Activated naive CD4-positive, alpha-beta T cell treated with Interleukin-2 at 50 U/mL for 16 hours (primary cell): ENCODE measurements at regions not wholly inside any gene's neighbourhood (a gene's known extent, or its start where the extent isn't known, plus 50 kb on each side); places are given as distances from the start of the nearest gene placed in this dataset.
A peak's percentile ranks its signal among the peaks of the same experiment; 100 is the strongest.

ENCODE experiments used
- DNase-seq: peaks from one replicate; pipeline ENCODE4 v3.0.0-alpha.2; 2020

DNA sequence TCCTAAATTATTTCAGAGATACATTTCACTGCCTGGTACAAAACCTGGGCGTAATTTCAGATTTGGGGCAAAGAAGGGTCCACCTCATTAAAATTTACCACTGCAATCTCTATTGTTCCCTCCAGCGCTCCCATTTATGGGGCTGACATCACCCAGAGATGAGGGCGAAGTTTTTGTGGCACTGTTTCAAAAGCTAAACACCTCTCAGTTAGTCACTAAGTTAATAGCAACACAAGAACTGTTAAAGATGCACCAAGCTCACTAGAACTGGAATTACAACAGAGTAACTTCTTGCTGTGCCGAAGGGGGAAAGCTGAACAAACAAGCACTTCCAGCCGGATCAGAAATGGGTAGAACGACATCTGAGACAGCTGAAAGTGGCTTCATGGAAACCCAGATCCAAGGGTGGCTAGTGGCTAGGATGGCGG lies 179.4 kb downstream of the GATA3 start:
- no peak for DNase-seq

DNA sequence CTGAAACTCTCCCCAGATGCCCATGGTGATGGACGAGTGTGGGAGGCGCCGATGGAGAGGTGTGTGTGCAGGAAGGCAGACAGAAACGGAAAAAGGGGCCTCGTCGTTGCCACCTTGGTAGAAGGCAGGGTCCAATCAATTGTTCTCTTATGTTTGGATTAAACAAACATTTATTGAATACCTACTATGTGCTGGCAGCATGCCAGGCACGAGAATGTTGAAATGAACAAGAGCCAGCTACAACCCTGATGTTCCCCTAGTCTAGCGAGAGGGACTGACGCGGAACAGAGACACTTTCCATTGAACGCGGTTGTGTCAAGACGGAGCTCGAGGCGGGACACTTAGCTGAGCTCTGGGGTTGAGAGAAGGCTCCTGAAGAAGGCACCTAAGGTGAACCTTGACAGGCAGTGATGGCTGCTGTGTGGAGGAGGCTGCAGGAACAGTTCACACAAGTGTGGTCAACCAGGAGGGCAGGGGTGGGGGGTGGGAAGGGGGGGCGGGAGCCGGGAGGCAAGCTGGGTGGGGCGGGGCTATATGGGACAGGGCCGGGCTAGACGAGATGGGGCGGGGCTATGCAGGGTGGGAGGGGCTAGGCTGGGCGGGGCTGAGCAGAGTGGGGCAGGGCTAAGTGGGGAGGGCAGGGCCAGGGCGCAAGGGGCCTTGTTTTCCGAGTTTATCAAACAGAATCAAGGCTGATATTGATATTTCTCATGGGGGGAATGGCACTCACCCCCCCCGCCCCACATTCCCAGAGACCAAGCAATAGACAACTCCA lies 181.0 kb downstream of the GATA3 start:
- no peak for DNase-seq

DNA sequence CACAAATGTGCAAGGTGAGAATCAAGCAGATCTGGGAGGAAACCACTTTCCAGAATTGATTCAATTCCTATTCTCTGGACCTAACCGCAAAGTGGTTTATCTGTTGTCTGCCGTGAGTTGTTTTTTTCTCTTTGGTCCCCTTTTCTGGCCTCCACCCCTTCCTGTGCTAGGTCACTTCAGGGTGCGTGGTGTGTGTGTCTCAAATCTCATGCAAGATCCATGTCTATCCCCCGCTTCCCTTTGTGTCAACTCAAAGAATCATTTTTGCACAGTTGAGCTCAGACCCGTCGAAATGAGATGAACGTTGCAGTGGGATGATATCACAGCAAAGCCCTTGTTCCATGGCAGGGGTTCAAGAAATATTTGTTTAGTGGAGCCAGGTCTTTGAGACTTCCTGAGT lies 184.5 kb downstream of the GATA3 start:
- DNase-seq: peak; percentile 24

- DNase-seq: no peak
These were observed 186.4 kb downstream of the GATA3 start for GRCh38 chr10:8240861-8241260.

DNA sequence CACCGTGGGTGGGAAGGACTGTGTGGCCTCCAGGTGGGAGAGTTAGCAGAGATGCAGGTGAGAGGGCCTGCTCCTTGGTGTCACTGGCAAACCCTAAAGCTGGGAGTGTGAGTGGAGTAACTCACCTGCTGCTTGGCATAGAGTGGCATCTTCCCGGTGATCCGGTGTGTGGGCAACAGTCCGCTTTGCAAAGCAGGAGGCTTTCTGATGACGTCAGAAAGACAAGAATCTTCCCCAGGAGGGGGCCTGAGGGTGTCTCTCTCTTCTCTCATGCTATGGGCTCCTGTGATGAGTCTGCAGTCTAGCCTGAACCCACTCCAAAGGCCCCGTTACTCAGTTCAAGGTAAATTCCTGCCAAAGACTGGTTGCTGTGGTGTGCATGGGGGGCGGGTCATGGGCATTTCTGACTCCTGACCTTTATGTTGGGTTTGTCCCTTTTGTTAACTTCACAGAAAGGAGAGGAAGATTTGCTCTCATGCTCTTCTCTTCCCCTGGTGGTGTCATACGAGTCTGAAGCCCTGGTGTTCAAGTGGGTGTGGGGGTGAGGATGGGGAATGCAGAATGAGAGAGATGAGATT lies 187.9 kb downstream of the GATA3 start:
- DNase-seq: peak; percentile 50

DNA sequence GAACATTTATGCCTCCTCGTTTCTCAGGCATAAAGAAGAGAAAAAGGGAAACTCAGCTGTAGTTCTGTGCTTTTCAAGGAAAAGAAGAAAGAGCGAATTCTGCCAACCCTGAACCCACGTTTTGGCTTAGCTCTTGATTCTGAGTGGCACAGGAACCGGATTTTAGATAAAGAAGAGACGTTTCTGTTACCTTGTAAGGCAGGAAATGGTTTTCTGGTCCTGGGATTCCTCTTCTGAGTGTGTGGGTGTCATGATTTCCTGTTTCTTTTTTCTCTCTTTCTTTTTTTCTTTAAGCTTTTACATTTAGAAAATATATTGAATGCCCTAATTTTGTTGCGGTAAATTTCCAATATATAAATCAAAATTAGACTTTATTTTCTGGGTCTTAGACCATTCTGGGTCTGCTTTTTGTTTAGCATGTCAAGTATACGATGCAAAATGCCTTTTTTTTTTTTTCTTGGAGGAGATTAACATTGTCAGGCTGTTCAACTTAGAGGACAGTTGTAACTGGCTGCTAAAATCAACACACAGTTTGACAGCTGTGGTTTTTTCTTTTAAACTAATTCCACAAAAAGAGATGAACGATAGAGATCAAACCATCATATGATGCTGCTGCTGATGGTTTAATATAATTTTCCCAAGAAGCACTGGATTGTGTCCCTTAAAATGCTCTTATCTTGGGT lies 190.8 kb downstream of the GATA3 start:
- DNase-seq: no peak

DNA sequence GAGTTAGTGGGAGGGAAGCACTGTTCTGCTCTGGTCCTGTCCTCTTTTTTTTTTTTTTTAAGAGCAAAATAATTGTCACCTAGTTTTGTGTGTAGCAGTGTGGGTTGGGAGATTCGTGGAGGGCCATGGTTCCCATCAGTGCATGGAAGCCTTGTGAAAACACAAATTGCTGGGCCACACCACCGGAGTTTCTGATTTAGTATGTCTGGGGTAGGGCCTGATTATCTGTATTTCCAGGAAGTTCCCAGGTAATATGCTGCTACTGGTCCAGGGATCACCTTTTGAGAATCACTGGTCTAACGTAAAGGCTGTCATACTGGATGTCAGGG lies 191.3 kb downstream of the GATA3 start:
- DNase-seq: no peak

- DNase-seq: no peak
These were observed 192.1 kb downstream of the GATA3 start for GRCh38 chr10:8246548-8246947.

DNA sequence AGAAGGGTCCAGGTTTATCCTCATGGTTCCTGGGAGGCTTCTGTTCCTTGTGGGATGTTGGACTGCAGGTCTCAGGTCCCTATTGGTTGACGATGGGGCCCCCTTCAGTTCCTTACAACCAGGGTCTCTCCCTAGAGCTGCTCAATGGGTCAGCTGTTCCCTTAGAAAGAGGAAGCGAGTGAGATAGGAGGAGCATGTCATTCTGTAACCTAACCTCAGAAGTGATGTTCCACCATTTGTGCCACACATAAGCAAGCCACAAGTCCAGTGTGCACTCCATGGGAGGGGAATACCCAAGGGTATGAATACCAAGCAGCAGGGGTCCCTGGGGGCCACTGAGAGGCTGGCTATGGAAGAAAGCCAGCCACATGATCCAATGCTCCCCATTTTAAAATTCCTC lies 192.7 kb downstream of the GATA3 start:
- DNase-seq: no peak

- no peak for DNase-seq
These were observed 194.4 kb downstream of the GATA3 start for GRCh38 chr10:8248868-8249267.

GRCh38 chr10:8254350-8254749 lies 199.9 kb downstream of the GATA3 start:
- DNase-seq: peak; percentile 23

GRCh38 chr10:8255301-8255700 lies 200.8 kb downstream of the GATA3 start:
- no peak for DNase-seq

DNA sequence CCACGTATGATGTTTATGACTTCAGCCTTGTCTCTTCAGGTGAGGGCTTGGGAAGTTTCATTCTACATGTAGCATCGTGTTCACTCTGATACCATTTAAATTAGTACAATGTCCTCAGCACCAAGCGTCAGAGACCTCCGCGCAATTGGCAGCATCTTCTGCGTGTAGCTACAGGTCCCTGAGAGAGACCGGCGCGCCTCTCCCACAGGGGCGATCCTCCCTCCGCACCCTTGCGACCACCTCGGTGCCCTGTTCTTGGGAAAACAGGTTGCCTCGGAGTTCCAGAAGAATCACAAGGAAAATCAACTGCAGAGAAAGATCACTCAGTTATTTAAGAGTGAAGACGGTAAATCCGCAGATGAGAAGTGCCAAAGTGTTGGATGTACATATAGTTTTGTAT lies 206.2 kb downstream of the GATA3 start:
- DNase-seq: no peak

DNA sequence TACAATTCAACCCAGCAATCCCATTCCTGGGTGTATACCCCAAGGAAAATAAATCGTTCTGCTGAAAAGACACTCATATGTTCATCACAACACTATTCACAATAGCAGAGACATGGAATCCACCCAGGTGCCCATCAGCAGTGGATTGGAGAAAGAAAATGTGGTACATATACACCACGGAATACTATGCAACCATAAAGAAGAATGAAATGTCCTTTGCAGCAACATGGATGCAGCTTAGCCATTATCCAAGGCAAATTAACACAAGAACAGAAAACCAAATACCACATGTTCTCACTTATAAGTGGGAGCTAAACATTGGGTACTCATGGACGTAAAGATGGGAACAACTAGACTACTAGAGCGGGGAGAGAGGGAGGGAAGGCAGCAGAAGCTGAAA lies 207.8 kb downstream of the GATA3 start:
- no peak for DNase-seq

DNA sequence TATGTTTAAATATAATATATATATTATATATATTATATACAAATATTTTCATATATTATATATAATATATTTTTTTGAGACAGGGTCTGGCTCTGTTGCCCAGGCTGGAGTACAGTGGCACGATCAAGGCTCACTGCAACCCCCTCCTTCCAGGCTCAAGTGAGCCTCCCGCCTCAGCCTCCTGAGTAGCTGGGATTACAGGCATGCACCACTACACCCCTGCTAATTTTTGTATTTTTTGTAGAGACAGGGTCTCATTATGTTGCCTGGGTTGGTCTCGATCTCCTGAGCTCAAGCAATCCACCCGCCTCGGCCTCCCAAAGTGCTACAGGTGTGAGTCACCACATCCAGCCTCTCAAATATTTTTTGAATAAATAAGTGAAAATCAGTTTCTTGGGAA lies 215.5 kb downstream of the GATA3 start:
- DNase-seq: no peak

DNA sequence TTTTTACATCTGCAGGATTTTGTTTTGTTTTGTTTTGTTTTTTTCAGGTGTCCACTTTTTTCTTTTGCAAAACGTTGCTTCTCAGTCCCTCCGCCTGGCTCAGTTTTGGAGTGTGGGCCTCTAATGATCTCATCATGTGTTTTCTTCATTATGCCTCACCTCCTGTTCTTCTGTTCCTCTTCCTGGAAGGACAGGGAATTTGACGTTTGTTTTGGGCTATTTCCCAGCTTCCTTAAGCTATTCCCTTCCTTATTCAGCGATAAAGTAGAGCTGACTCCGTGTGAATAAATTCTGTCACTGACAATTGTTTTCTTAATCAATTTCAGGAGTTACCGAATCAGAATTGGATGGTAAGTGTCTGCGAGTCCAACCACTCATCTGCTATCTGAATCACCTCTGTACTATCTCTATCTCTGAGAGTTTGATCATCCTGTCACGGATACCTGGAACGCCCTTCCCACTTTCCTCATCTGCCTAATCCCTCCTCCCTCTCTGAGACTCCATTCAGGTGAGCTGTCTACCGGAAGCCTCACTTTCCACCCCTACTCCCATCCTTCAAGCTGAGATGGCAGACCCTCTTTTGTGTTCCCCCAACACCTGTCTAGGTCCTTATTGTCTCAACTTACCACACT lies 218.4 kb downstream of the GATA3 start:
- DNase-seq: no peak

DNA sequence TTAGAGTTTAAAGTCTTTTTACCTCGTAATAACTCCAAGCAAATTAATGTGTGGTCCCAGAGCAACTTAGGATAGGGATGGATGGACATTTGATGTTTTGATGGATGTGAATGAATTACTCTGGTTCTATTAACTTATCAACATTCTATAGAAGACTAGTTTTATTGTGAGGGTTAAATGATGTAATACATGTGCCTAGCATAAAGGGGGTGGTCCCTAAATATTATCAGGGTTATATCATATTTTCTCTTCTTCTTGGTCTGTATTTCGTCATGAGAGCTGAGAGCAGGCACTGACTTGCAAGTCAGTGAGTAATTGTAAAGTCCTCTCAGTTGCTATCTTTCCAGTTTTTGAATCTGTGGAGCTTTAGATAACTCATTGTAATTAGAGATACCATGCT lies 219.3 kb downstream of the GATA3 start:
- no peak for DNase-seq

DNA sequence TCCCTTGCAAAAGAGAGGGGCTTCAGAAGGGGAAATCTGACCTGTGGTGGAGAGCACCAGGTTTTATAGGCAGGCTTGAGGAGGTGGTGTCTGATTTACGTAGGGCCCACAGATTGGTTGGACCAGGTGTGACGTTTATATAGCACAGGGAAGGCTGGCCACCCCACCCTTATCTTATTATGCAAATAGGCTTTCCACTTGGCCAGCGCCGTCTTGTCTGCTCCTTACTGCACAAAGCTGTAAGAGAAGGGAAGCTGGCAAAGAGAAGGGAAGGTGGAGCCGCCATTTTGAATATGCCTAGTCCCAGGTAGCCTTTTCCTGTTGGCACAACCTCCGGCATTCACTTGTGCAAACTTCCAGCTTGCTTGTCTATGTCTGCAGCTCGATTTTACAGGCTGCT lies 221.4 kb downstream of the GATA3 start:
- no peak for DNase-seq

GRCh38 chr10:8278099-8278498 lies 223.6 kb downstream of the GATA3 start:
- DNase-seq: no peak

DNA sequence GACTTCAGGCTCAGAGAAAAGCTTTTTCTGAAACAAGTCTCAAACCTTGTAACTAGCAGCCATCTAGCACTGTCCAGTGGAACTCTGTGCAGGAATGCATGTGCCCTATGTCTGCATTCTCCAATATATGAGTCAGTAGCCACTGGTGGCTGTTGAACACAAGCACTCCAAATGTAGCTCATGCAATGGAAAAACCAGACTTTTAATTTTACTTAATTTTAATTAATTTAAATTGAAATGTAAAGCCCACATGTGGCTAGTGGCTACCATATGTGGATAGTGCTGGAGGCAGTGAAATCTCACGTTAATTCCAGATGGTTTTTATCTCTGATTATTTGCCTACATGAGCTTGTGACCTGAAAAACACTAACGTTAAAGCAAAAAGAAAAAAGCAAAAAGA lies 225.1 kb downstream of the GATA3 start:
- DNase-seq: no peak

GRCh38 chr10:8280946-8281345 lies 226.5 kb downstream of the GATA3 start:
- no peak for DNase-seq

- no peak for DNase-seq
These were observed 227.9 kb downstream of the GATA3 start for GRCh38 chr10:8282340-8282739.

- DNase-seq: no peak
These were observed 228.8 kb downstream of the GATA3 start for GRCh38 chr10:8283166-8283905.
